GM23248 (cell line): ENCODE measurements at regions not wholly inside any gene's neighbourhood (a gene's known extent, or its start where the extent isn't known, plus 50 kb on each side); places are given as distances from the start of the nearest gene placed in this dataset.
"Not testable (repeated sequence)": the region's sequence is repeated elsewhere in the genome, so short reads cannot be mapped to it uniquely, and the experiment has no call there.

Source experiments
- DNase-seq: peaks from one replicate; pipeline ENCODE4 v3.0.0-alpha.2; 2015
- H2AFZ ChIP-seq: fragments of 200-600 bp; sonication (generic); 2 replicates; pipeline ENCODE4 v1.6.1; 2016; ENCODE audit warnings: antibody characterized with exemption
- H3F3A ChIP-seq: fragments of 200-600 bp; sonication (generic); 2 replicates; pipeline ENCODE4 v1.6.1; 2016; ENCODE audit warnings: mild to moderate bottlenecking, antibody characterized with exemption, mixed run types; ENCODE audit not compliant: insufficient read depth
- H3K27ac ChIP-seq: fragments of 200-600 bp; sonication (generic); 2 replicates; pipeline ENCODE4 v1.5.1; 2016; ENCODE audit warnings: mild to moderate bottlenecking
- H3K27me3 ChIP-seq: fragments of 200-600 bp; sonication (generic); replicated peaks from 2 replicates; pipeline ENCODE4 v1.6.1; 2016; ENCODE audit warnings: mild to moderate bottlenecking; ENCODE audit not compliant: insufficient read depth
- H3K36me3 ChIP-seq: fragments of 200-600 bp; sonication (generic); 2 replicates; pipeline ENCODE4 v1.6.1; 2016; ENCODE audit warnings: low read depth, mild to moderate bottlenecking
- H3K4me1 ChIP-seq: fragments of 200-600 bp; sonication (generic); 2 replicates; pipeline ENCODE4 v1.6.1; 2016; ENCODE audit warnings: mild to moderate bottlenecking; ENCODE audit not compliant: insufficient read depth
- H3K4me2 ChIP-seq: fragments of 200-600 bp; sonication (generic); one replicate; pipeline ENCODE4 v1.6.1; 2016; ENCODE audit warnings: mild to moderate bottlenecking; ENCODE audit not compliant: unreplicated experiment
- H3K4me3 ChIP-seq: fragments of 200-600 bp; sonication (generic); 2 replicates; pipeline ENCODE4 v1.5.1; 2016; ENCODE audit warnings: mild to moderate bottlenecking
- H3K79me2 ChIP-seq: fragments of 200-600 bp; sonication (generic); 2 replicates; pipeline ENCODE4 v1.6.1; 2016; ENCODE audit warnings: mild to moderate bottlenecking; ENCODE audit not compliant: insufficient read depth
- H3K9ac ChIP-seq: fragments of 200-600 bp; sonication (generic); 2 replicates; pipeline ENCODE4 v1.6.1; 2016; ENCODE audit warnings: mild to moderate bottlenecking
- H3K9me2 ChIP-seq: fragments of 200-600 bp; sonication (generic); 2 replicates; pipeline ENCODE4 v1.6.1; 2016; ENCODE audit warnings: mixed run types, mild to moderate bottlenecking, moderate library complexity; ENCODE audit not compliant: insufficient read depth
- H3K9me3 ChIP-seq: fragments of 200-600 bp; sonication (generic); one replicate; pipeline ENCODE4 v1.6.1; 2017; ENCODE audit warnings: low read depth
- H4K20me1 ChIP-seq: fragments of 200-600 bp; sonication (generic); 2 replicates; pipeline ENCODE4 v1.6.0; 2016; ENCODE audit not compliant: insufficient read depth
- EZH2 ChIP-seq: fragments of 200-600 bp; sonication (generic); IDR thresholded peaks from 2 replicates; pipeline ENCODE4 v1.6.1; 2018; ENCODE audit warnings: antibody characterized with exemption, mild to moderate bottlenecking; ENCODE audit not compliant: insufficient read depth, poor library complexity, severe bottlenecking
- EZH2phosphoT487 ChIP-seq: fragments of 200-600 bp; sonication (generic); IDR thresholded peaks from 2 replicates; pipeline ENCODE4 v1.6.1; 2018; ENCODE audit warnings: antibody characterized with exemption, moderate library complexity, mild to moderate bottlenecking, low read depth; ENCODE audit not compliant: insufficient read depth
- WGBS, 2 experiments: methylation state at CpG; one replicate each; pipeline ENCODE4 v1.1.6; 2015 to 2017; ENCODE audit warnings: low lambda C conversion rate in 2 of 2, low coverage in 1 of 2; ENCODE audit errors: missing lambda C conversion rate in 2 of 2; 5-methylcytosine and 5-hydroxymethylcytosine counted together
- in situ Hi-C: fragments of 300-500 bp; cut with MboI; formaldehyde crosslinking; loops from 2 replicates; pipeline ENCODE4 v1.15.0; 2020

- no peak overlapping the region for H2AFZ ChIP-seq
- no peak overlapping the region for H3K4me2 ChIP-seq
- H3K27me3 ChIP-seq = no peaks in the 10 kb centered on the region
- peaks cover 4% of the 10 kb centered on the region; the same call in 1 of the 2 replicates for H3K4me1 ChIP-seq
- no peaks in the 10 kb centered on the region for H4K20me1 ChIP-seq
- no peak for DNase-seq
- in situ Hi-C loops = no loop called here
- H3K9me3 ChIP-seq = no peaks in the 10 kb centered on the region
- TF ChIP-seq EZH2phosphoT487 (no peak), EZH2 (no peak)
- 67% methylated on average over 3 of the region's 3 CpGs for WGBS, 2 experiments
- no peaks in the 10 kb centered on the region for H3K79me2 ChIP-seq
- 0 out of 2 replicates have a peak, but pooled peaks cover 8% of the 10 kb centered on the region for H3F3A ChIP-seq
- no peak overlapping the region for H3K9ac ChIP-seq
- H3K4me3 ChIP-seq = no peak overlapping the region
- H3K9me2 ChIP-seq = no peaks in the 10 kb centered on the region
- peaks cover 4% of the 10 kb centered on the region; the same call in 1 of the 2 replicates for H3K36me3 ChIP-seq
- no peak overlapping the region for H3K27ac ChIP-seq
Observed at GRCh38 chrX:2631743-2632532, 59.2 kb upstream of the CD99 start.

- in situ Hi-C loops, H3K4me2 ChIP-seq, H3K9me2 ChIP-seq, H3F3A ChIP-seq, H3K9ac ChIP-seq, H3K36me3 ChIP-seq, H2AFZ ChIP-seq, DNase-seq, H3K4me1 ChIP-seq, H3K9me3 ChIP-seq, H3K79me2 ChIP-seq, H3K4me3 ChIP-seq, H3K27me3 ChIP-seq, H3K27ac ChIP-seq, H4K20me1 ChIP-seq: not testable (repeated sequence)
- WGBS, 2 experiments = 95 to 96% methylated on average over 6 of the region's 6 CpGs
Observed at GRCh38 chrX:2630935-2631742, 60.0 kb upstream of the CD99 start.

- 86 to 91% methylated on average over 5 of the region's 5 CpGs for WGBS, 2 experiments
Observed at GRCh38 chrX:2630008-2630934, 60.8 kb upstream of the CD99 start.

GRCh38 chrX:2629316-2630007, 61.6 kb upstream of the CD99 start:
- H3K9me2 ChIP-seq = no peaks in the 10 kb centered on the region
- peaks cover 4% of the 10 kb centered on the region; the same call in 1 of the 2 replicates for H3K36me3 ChIP-seq
- no peak overlapping the region for H3K9ac ChIP-seq
- no peak for TF ChIP-seq EZH2
- no peak for TF ChIP-seq EZH2phosphoT487
- no peak overlapping the region for H2AFZ ChIP-seq
- H3F3A ChIP-seq = 0 out of 2 replicates have a peak, but pooled peaks cover 3% of the 10 kb centered on the region
- no peak overlapping the region for H3K4me3 ChIP-seq
- H3K79me2 ChIP-seq = no peaks in the 10 kb centered on the region
- no peaks in the 10 kb centered on the region for H3K4me1 ChIP-seq
- H3K9me3 ChIP-seq = no peaks in the 10 kb centered on the region
- H4K20me1 ChIP-seq = no peaks in the 10 kb centered on the region
- H3K27me3 ChIP-seq = no peaks in the 10 kb centered on the region
- H3K27ac ChIP-seq = no peak overlapping the region
- in situ Hi-C loops = no loop called here
- H3K4me2 ChIP-seq = no peak overlapping the region
- WGBS, 2 experiments = 90 to 92% methylated on average over 6 of the region's 6 CpGs
- DNase-seq = no peak

More at GRCh38 chrX:2630008-2630934, 60.8 kb upstream of the CD99 start:
- H3K79me2 ChIP-seq, H2AFZ ChIP-seq, H3K4me3 ChIP-seq, in situ Hi-C loops, DNase-seq, H3K9me2 ChIP-seq, H3K4me2 ChIP-seq, H3K9me3 ChIP-seq, H3K9ac ChIP-seq, H3K27ac ChIP-seq, H3F3A ChIP-seq, H3K27me3 ChIP-seq, H3K36me3 ChIP-seq, H3K4me1 ChIP-seq, H4K20me1 ChIP-seq: not testable (repeated sequence)
